PC-3 (cell line): ENCODE measurements at regions not wholly inside any gene's neighbourhood (a gene's known extent, or its start where the extent isn't known, plus 50 kb on each side); places are given as distances from the start of the nearest gene placed in this dataset.

Experiments
- ATAC-seq: fragments of 200-7000 bp; cut with Tn5 transposase; 2 replicates; pipeline ENCODE4 v1.9.1; 2020; ENCODE audit warnings: mild to moderate bottlenecking, moderate library complexity
- BruUV-seq: library from RNA; stranded (reverse); fragments of 400-500 nt; replicated peaks from 2 replicates; lab custom pipeline; 2021; lab: Mats Ljungman, UMichigan
- CTCF ChIA-PET: fragments of 300-600 bp; sonication (Branson Sonifier 250); formaldehyde crosslinking; loops from one replicate; lab custom pipeline; 2022; ENCODE audit warnings: antibody characterized with exemption; lab: Charles Lee
- POLR2A ChIA-PET: fragments of 300-600 bp; sonication (Branson Sonifier 250); formaldehyde crosslinking; loops from one replicate; lab custom pipeline; 2022; ENCODE audit warnings: antibody characterized with exemption; ENCODE audit not compliant: unreplicated experiment; lab: Charles Lee
- DNase-seq: peaks from one replicate; pipeline ENCODE4 v3.0.0-alpha.2; 2015
- H2AFZ ChIP-seq: fragments of 300-600 bp; sonication (generic); 2 replicates; pipeline ENCODE4 v1.6.0; 2016; ENCODE audit warnings: antibody characterized with exemption, low read length
- H3F3A ChIP-seq: fragments of 300-600 bp; sonication (generic); one replicate; pipeline ENCODE4 v1.6.0; 2017; ENCODE audit warnings: antibody characterized with exemption, low read length, control low read depth, mild to moderate bottlenecking; ENCODE audit not compliant: unreplicated experiment
- H3K27ac ChIP-seq: fragments of 300-600 bp; sonication (generic); 2 replicates; pipeline ENCODE4 v1.5.1; 2016; ENCODE audit warnings: mild to moderate bottlenecking, low read length
- H3K27me3 ChIP-seq: fragments of 300-600 bp; sonication (generic); 2 replicates; pipeline ENCODE4 v1.6.1; 2016; ENCODE audit warnings: low read length, mixed read lengths
- H3K36me3 ChIP-seq: fragments of 300-600 bp; sonication (generic); 2 replicates; pipeline ENCODE4 v1.6.1; 2016; ENCODE audit warnings: low read depth, mixed run types, low read length, mixed read lengths
- H3K4me1 ChIP-seq: fragments of 300-600 bp; sonication (generic); 2 replicates; pipeline ENCODE4 v1.5.1; 2016; ENCODE audit warnings: low read length; ENCODE audit not compliant: insufficient read depth
- H3K4me2 ChIP-seq: fragments of 300-600 bp; sonication (generic); 2 replicates; pipeline ENCODE4 v1.6.0; 2016; ENCODE audit warnings: low read length
- H3K4me3 ChIP-seq: fragments of 300-600 bp; sonication (generic); 2 replicates; pipeline ENCODE4 v1.5.1; 2016; ENCODE audit warnings: mild to moderate bottlenecking, low read length, mixed read lengths
- H3K79me2 ChIP-seq: fragments of 300-600 bp; sonication (generic); 2 replicates; pipeline ENCODE4 v1.6.1; 2017; ENCODE audit warnings: low read length, mixed read lengths
- H3K9ac ChIP-seq: fragments of 300-600 bp; sonication (generic); 2 replicates; pipeline ENCODE4 v1.6.0; 2016; ENCODE audit warnings: mild to moderate bottlenecking, low read length
- H3K9me2 ChIP-seq: fragments of 300-600 bp; sonication (generic); replicated peaks from 2 replicates; pipeline ENCODE4 v1.6.1; 2016; ENCODE audit warnings: mixed run types, low read length, mixed read lengths
- H3K9me3 ChIP-seq: fragments of 300-600 bp; sonication (generic); 2 replicates; pipeline ENCODE4 v1.6.1; 2016; ENCODE audit warnings: low read length, mixed read lengths
- H4K20me1 ChIP-seq: fragments of 300-600 bp; sonication (generic); 2 replicates; pipeline ENCODE4 v1.6.1; 2016; ENCODE audit warnings: low read length, mixed read lengths
- CTCF ChIP-seq: fragments of 300-600 bp; sonication (generic); conservative IDR thresholded peaks from 2 replicates; pipeline ENCODE4 v1.5.1; 2017; ENCODE audit warnings: antibody characterized with exemption, low read depth, mild to moderate bottlenecking, low read length
- EZH2 ChIP-seq: fragments of 300-600 bp; sonication (generic); IDR thresholded peaks from one replicate; pipeline ENCODE4 v1.6.1; 2017; ENCODE audit warnings: antibody characterized with exemption, mild to moderate bottlenecking, low read length; ENCODE audit not compliant: unreplicated experiment
- EZH2phosphoT487 ChIP-seq: fragments of 300-600 bp; sonication (generic); IDR thresholded peaks from 2 replicates; pipeline ENCODE4 v1.6.1; 2018; ENCODE audit warnings: mild to moderate bottlenecking, antibody characterized with exemption, low read length, borderline replicate concordance
- intact Hi-C: fragments of 100-400 bp; cut with micrococcal nuclease; formaldehyde crosslinking; loops from 2 replicates; pipeline ENCODE4 v1.9.0; 2023

DNA sequence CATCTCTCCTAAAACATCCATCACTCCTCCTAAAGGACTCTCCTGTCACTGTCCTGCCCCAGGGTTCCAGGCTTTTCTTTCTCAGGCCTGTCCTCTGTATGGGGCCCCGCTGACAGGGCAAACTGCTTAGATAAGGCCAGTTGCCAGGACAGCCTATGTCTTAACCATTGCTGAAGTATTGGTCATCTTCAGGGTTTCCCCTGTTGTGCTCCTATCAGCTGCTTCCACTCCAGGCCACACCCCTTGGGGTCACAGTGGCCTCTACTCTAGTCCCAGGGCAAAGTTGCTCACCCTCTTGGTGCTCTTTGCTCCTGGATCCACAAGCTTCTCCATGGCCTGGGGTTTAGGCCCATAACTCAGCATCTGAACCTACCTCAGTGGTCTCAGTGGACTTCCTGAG lies 138.0 kb upstream of the PJA1 start:
- ATAC-seq (no peak), DNase-seq (no peak)
- H4K20me1 ChIP-seq = no peaks in the 10 kb centered on the region
- no peak overlapping the region for H2AFZ ChIP-seq
- no TSS peak for BruUV-seq
- no peaks in the 10 kb centered on the region for H3F3A ChIP-seq
- H3K27ac ChIP-seq = no peak overlapping the region
- no peaks in the 10 kb centered on the region for H3K79me2 ChIP-seq
- intact Hi-C loops = no loop called here
- H3K9me3 ChIP-seq = no peaks in the 10 kb centered on the region
- no peaks in the 10 kb centered on the region for H3K9me2 ChIP-seq
- POLR2A ChIA-PET = no interaction called here
- TF ChIP-seq EZH2phosphoT487 (no peak), EZH2 (no peak), CTCF (no peak)
- CTCF ChIA-PET = no interaction called here
- no peak overlapping the region for H3K9ac ChIP-seq
- H3K27me3 ChIP-seq = peaks cover 3% of the 10 kb centered on the region; the same call in 1 of the 2 replicates
- H3K4me1 ChIP-seq = no peaks in the 10 kb centered on the region
- H3K4me2 ChIP-seq = no peak overlapping the region
- H3K4me3 ChIP-seq = no peak overlapping the region
- H3K36me3 ChIP-seq = no peaks in the 10 kb centered on the region

DNA sequence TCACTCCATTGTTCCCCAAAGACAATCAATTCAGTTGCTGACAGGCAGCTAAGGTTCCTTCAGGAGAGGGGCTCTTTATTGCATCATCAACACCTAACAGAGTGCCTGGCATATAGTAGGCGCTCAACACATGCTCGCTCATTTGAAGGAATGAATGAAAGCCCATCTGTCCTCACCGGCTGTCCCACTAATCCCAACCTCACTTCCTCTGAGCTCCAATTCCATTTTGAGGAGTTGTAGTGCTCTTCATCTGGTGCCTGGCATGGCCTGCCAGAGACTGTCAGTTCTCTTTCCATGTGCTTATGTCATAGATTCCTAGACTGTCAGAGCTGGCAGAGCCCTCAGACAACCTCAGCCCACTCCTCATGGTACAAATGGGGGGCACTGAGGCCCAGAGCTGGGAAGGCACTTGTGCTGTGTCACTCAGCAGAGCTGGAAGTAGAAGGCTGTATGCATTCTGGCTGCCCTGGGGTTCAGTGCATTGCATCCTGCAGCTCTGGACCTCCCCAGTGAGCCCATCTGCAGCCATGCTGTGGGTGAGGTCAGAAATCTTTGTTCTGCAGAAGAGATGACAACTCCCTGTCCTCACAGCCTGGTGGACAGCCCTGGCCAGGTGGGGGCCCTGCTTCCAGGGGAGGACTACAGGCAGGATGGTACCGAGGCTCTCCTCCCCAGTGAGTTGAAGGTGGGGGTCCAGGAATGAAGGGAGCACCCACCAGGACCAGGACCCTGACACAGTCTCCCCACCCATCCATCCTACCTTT lies 134.9 kb upstream of the PJA1 start:
- ATAC-seq = no peak
- Histone ChIP-seq H3K36me3 (no peaks in the 10 kb centered on the region), H3K4me2 (no peak overlapping the region), H3K4me3 (no peak overlapping the region), H3K9me2 (no peaks in the 10 kb centered on the region), H3K79me2 (no peaks in the 10 kb centered on the region), H3K9ac (no peak overlapping the region), H2AFZ (no peak overlapping the region), H3F3A (no peaks in the 10 kb centered on the region), H4K20me1 (no peaks in the 10 kb centered on the region), H3K4me1 (no peaks in the 10 kb centered on the region), H3K9me3 (no peaks in the 10 kb centered on the region), H3K27ac (no peak overlapping the region), H3K27me3 (peaks cover 3% of the 10 kb centered on the region; the same call in 1 of the 2 replicates)
- intact Hi-C loops = no loop called here
- ChIA-PET CTCF (no interaction called here), POLR2A (no interaction called here)
- BruUV-seq = no TSS peak
- TF ChIP-seq EZH2 (no peak), CTCF (no peak), EZH2phosphoT487 (no peak)
- no peak for DNase-seq

DNA sequence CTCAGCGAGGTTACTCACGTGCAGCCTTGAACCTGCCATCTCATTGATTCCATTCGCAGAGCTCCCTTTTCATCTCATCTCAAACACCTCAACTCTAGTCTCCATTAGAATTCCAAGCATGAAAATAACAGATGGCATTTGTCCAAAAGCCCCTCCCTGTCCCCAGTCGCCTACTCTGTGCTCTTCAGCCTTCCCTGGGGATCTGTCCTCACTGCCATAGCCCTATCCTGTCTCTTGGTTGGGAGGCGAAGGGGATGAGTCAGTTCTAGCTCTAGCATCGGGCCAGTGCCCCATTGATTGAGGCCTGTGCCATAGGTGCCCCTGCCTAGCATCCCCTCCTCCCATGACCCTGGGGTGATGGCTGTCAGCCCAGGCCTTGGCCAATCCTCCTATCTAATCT lies 134.0 kb upstream of the PJA1 start:
- Histone ChIP-seq H3K4me3 (no peak overlapping the region), H4K20me1 (no peaks in the 10 kb centered on the region), H3K9me3 (no peaks in the 10 kb centered on the region), H3F3A (no peaks in the 10 kb centered on the region), H3K36me3 (no peaks in the 10 kb centered on the region), H3K79me2 (no peaks in the 10 kb centered on the region), H3K27ac (no peak overlapping the region), H3K9me2 (no peaks in the 10 kb centered on the region), H3K27me3 (peaks cover 3% of the 10 kb centered on the region; the same call in 1 of the 2 replicates), H2AFZ (no peak overlapping the region), H3K9ac (no peak overlapping the region), H3K4me2 (no peak overlapping the region), H3K4me1 (no peaks in the 10 kb centered on the region)
- ChIA-PET POLR2A (no interaction called here), CTCF (no interaction called here)
- DNase-seq = no peak
- intact Hi-C loops = no loop called here
- TF ChIP-seq EZH2phosphoT487 (no peak), EZH2 (no peak), CTCF (no peak)
- no peak for ATAC-seq
- BruUV-seq = no TSS peak
